DND-41 (cell line): ENCODE measurements at regions not wholly inside any gene's neighbourhood (a gene's known extent, or its start where the extent isn't known, plus 50 kb on each side); places are given as distances from the start of the nearest gene placed in this dataset.

Experiments used
- CTCF ChIP-seq: IDR thresholded peaks from 2 replicates; pipeline ENCODE4 v1.5.1; 2012; ENCODE audit warnings: borderline replicate concordance, low read length, moderate library complexity, mild to moderate bottlenecking; ENCODE audit not compliant: poor library complexity, severe bottlenecking; ENCODE audit errors: extremely low read depth
- EZH2 ChIP-seq: IDR thresholded peaks from 3 replicates; pipeline ENCODE4 v1.6.1; 2012; ENCODE audit warnings: borderline replicate concordance, low read depth, mild to moderate bottlenecking, moderate library complexity, low read length, inconsistent platforms; ENCODE audit not compliant: severe bottlenecking

GRCh38 chr1:81192647-81193642, 607.8 kb upstream of the ADGRL2 start:
- no peak for TF ChIP-seq CTCF
- TF ChIP-seq EZH2 = no peak
